Spleen (tissue), 7 donors: ENCODE measurements at regions not wholly inside any gene's neighbourhood (a gene's known extent, or its start where the extent isn't known, plus 50 kb on each side); places are given as distances from the start of the nearest gene placed in this dataset.
"Not testable (repeated sequence)": the region's sequence is repeated elsewhere in the genome, so short reads cannot be mapped to it uniquely, and the experiment has no call there.

Experiments used
- CTCF ChIP-seq, 11 experiments: fragments of 200-600 bp in 7 of 11; fragments of 450-650 bp in 4 of 11; sonication (generic) in 4 of 11; IDR thresholded peaks in 8 of 11; conservative IDR thresholded peaks in 3 of 11; 1 replicate in 7 of 11; 2 replicates in 4 of 11; pipeline versions ENCODE4 v1.4.0 to v1.8.0; 2016 to 2021; ENCODE audit warnings: antibody characterized with exemption in 11 of 11, inconsistent platforms in 4 of 11, mild to moderate bottlenecking in 1 of 11
- POLR2A ChIP-seq, 3 donors: fragments of 450-650 bp; IDR thresholded peaks; one replicate each; pipeline ENCODE4 v1.5.1; 2017; ENCODE audit warnings: antibody characterized with exemption in 3 of 3, mild to moderate bottlenecking in 1 of 3
- donor health status: DM: no; HTN: no; CAD: no; lungs with moderate emphysema.
- donor health status: DM: no; HTN: no; CAD: no.
- donor health status: DM: no; HTN: no; CAD: no.

- not testable (repeated sequence) for TF ChIP-seq CTCF (IDR thresholded peaks at IDR 0.05 in 8 of 11, conservative IDR thresholded peaks at IDR 0.05 in 3 of 11); POLR2A (IDR thresholded peaks at IDR 0.05)
These were observed 164.7 kb upstream of the NREP start for GRCh38 chr5:111921691-111922090.
